GM21786 (cell line): ENCODE measurements at regions not wholly inside any gene's neighbourhood (a gene's known extent, or its start where the extent isn't known, plus 50 kb on each side); places are given as distances from the start of the nearest gene placed in this dataset.
"Not testable (repeated sequence)": the region's sequence is repeated elsewhere in the genome, so short reads cannot be mapped to it uniquely, and the experiment has no call there.

Experiments
- ATAC-seq: cut with Tn5 transposase; IDR thresholded peaks from one replicate; pipeline ENCODE4 v1.9.1; 2021; ENCODE audit not compliant: unreplicated experiment

GRCh38 chr2:234166531-234166930, 116.0 kb downstream of the SPP2 start:
- no peak for ATAC-seq

- ATAC-seq = no peak
Measured at GRCh38 chr2:234165421-234165820, 114.9 kb downstream of the SPP2 start.

GRCh38 chr2:234164493-234165413, 114.3 kb downstream of the SPP2 start:
- ATAC-seq = peak; percentile 35

- ATAC-seq = no peak
Measured at GRCh38 chr2:234163510-234164045, 113.1 kb downstream of the SPP2 start.

GRCh38 chr2:234162861-234163260, 112.4 kb downstream of the SPP2 start:
- ATAC-seq = no peak

- ATAC-seq = no peak
Measured at GRCh38 chr2:234161932-234162331, 111.4 kb downstream of the SPP2 start.

GRCh38 chr2:234158812-234159211, 108.3 kb downstream of the SPP2 start:
- ATAC-seq = no peak

- ATAC-seq = no peak
Measured at GRCh38 chr2:234157817-234158588, 107.5 kb downstream of the SPP2 start.

- ATAC-seq = no peak
Measured at GRCh38 chr2:234156326-234156725, 105.8 kb downstream of the SPP2 start.

- ATAC-seq = not testable (repeated sequence)
Measured at GRCh38 chr2:234152835-234153234, 102.3 kb downstream of the SPP2 start.

- ATAC-seq = no peak
Measured at GRCh38 chr2:234147335-234147861, 96.9 kb downstream of the SPP2 start.

GRCh38 chr2:234146087-234146826, 95.8 kb downstream of the SPP2 start:
- ATAC-seq = no peak

GRCh38 chr2:234145511-234145910, 95.0 kb downstream of the SPP2 start:
- ATAC-seq = no peak

GRCh38 chr2:234145057-234145456, 94.6 kb downstream of the SPP2 start:
- no peak for ATAC-seq

- no peak for ATAC-seq
Measured at GRCh38 chr2:234143896-234144295, 93.4 kb downstream of the SPP2 start.

- no peak for ATAC-seq
Measured at GRCh38 chr2:234142530-234142929, 92.0 kb downstream of the SPP2 start.

- no peak for ATAC-seq
Measured at GRCh38 chr2:234139755-234140154, 89.3 kb downstream of the SPP2 start.

- ATAC-seq = no peak
Measured at GRCh38 chr2:234138836-234139235, 88.3 kb downstream of the SPP2 start.

GRCh38 chr2:234137400-234138014, 87.0 kb downstream of the SPP2 start:
- ATAC-seq = no peak

- ATAC-seq = no peak
Measured at GRCh38 chr2:234136461-234136860, 86.0 kb downstream of the SPP2 start.
